Psoas muscle (tissue), 7 donors: ENCODE measurements at regions not wholly inside any gene's neighbourhood (a gene's known extent, or its start where the extent isn't known, plus 50 kb on each side); places are given as distances from the start of the nearest gene placed in this dataset.

Experiments used
- ATAC-seq, 4 donors: fragments of 200-7000 bp; cut with Tn5 transposase; one replicate each; pipeline ENCODE4 v1.9.1; 2020; ENCODE audit warnings: moderate library complexity in 3 of 4, mild to moderate bottlenecking in 2 of 4
- DNase-seq, 2 donors: peaks; one replicate each; pipeline ENCODE4 v3.0.0-alpha.2; 2020
- H3K27ac ChIP-seq: fragments of 200-600 bp; one replicate; pipeline ENCODE4 v1.8.0; 2022
- H3K27me3 ChIP-seq, 3 donors: fragments of 200-600 bp in 1 of 3; one replicate each; pipeline versions ENCODE4 v1.6.1 to v1.8.0; 2013 to 2022; ENCODE audit warnings: low read length in 2 of 3, mild to moderate bottlenecking in 2 of 3, moderate library complexity in 1 of 3; ENCODE audit not compliant: insufficient read depth in 3 of 3
- H3K36me3 ChIP-seq, 2 donors: fragments of 200-600 bp in 1 of 2; one replicate each; pipeline versions ENCODE4 v1.6.1 to v1.8.0; 2013 to 2022; ENCODE audit warnings: low read depth in 1 of 2, mild to moderate bottlenecking in 1 of 2, moderate library complexity in 1 of 2; ENCODE audit not compliant: insufficient read depth in 1 of 2
- H3K4me1 ChIP-seq: fragments of 200-600 bp; one replicate; pipeline ENCODE4 v1.8.0; 2022
- H3K4me3 ChIP-seq: fragments of 200-600 bp; one replicate; pipeline ENCODE4 v1.8.0; 2022; ENCODE audit warnings: mild to moderate bottlenecking
- H3K9me3 ChIP-seq: fragments of 200-600 bp; one replicate; pipeline ENCODE4 v1.8.0; 2022
- WGBS, 3 donors: extraction: QIAGEN DNeasy Blood & Tissue Kit; methylation state at CpG; one replicate each; pipeline versions ENCODE4 v1.1.6 to v1.1.7; 2013; 5-methylcytosine and 5-hydroxymethylcytosine counted together
- intact Hi-C, 2 donors: fragments of 100-400 bp; cut with DNase I; formaldehyde crosslinking; loops; one replicate each; pipeline versions ENCODE4 v1.11.0 to v1.14.2; 2022
- TF ChIP-seq, protein P1 (sequence below): fragments of 200-600 bp; IDR thresholded peaks from one replicate; pipeline ENCODE4 v1.8.0; 2022; ENCODE audit warnings: antibody characterized with exemption
- donor health status: healthy with polysubstance abuse.
- donor health status: DM: no; HTN: no; CAD: no; lungs with moderate emphysema.
- donor health status: Bipolar disorder and iron deficiency.
- donor health status: healthy.
- donor health status: DM: yes; HTN: yes; CAD: no.
- donor health status: DM: no; HTN: no; CAD: no.
- donor health status: DM: yes; HTN: yes; CAD: no.

DNA sequence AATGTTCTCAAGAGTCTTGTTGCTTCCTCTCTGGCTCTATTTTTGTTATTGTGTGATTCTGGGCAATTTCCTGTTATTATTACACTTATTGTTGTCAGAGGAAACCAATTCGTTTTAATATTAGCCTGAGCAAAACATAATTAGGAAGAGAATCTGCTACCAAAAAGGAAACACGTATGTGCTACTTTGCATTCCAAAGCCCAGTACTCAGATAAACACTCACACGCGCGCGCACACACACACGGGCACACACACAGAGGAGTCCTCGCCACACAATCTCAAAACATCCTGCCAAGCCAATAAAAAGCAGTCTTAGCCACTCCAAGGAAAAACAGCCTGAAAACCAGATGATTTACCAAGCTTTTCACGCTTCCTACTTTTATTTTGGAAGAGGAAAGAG, 400.7 kb downstream of the NUAK1 start:
- ATAC-seq (peak in 1 of 4 donors; percentile 26), DNase-seq (peak in 1 of 2 donors; percentile 29)
- 73 to 82% (median 79%) methylated on average over 9 of the region's 9 CpGs for WGBS, 3 donors
- intact Hi-C loops: no loop called here
- H3K4me1 ChIP-seq: peaks cover 26% of the 10 kb centered on the region
- TF ChIP-seq, protein P1, sequence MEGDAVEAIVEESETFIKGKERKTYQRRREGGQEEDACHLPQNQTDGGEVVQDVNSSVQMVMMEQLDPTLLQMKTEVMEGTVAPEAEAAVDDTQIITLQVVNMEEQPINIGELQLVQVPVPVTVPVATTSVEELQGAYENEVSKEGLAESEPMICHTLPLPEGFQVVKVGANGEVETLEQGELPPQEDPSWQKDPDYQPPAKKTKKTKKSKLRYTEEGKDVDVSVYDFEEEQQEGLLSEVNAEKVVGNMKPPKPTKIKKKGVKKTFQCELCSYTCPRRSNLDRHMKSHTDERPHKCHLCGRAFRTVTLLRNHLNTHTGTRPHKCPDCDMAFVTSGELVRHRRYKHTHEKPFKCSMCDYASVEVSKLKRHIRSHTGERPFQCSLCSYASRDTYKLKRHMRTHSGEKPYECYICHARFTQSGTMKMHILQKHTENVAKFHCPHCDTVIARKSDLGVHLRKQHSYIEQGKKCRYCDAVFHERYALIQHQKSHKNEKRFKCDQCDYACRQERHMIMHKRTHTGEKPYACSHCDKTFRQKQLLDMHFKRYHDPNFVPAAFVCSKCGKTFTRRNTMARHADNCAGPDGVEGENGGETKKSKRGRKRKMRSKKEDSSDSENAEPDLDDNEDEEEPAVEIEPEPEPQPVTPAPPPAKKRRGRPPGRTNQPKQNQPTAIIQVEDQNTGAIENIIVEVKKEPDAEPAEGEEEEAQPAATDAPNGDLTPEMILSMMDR: no peak
- peak overlapping the region; percentile 46 for H3K27ac ChIP-seq
- H3K4me3 ChIP-seq: no peak overlapping the region
- no peaks in the 10 kb centered on the region for H3K27me3 ChIP-seq
- no peaks in the 10 kb centered on the region for H3K9me3 ChIP-seq
- no peaks in the 10 kb centered on the region for H3K36me3 ChIP-seq

DNA sequence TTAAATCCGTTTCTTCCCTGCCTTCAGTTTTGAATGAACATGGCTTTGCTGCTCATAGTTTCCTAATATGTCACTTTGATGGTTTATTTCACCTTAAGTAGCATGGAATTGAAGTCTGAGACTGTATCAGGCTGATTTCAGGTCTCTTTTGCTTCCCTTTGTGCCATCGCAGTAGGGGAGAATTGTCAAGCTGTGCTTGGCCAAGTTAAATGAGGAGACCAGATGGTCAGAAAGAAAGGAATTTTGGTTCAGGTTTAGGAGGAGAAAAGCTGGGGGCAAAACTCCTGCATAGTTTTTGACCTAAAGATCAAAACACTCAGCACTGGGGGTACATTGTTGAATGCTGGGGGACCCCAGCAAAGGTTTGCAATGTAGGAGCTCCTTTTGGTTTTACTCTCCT, 398.4 kb downstream of the NUAK1 start:
- H3K9me3 ChIP-seq: no peaks in the 10 kb centered on the region
- DNase-seq: no peak
- no peak overlapping the region for H3K4me3 ChIP-seq
- H3K4me1 ChIP-seq: peaks cover 26% of the 10 kb centered on the region
- 60 to 65% (median 64%) methylated on average over 2 of the region's 2 CpGs for WGBS, 3 donors
- no peak for ATAC-seq
- intact Hi-C loops: no loop called here
- no peak overlapping the region for H3K27ac ChIP-seq
- no peaks in the 10 kb centered on the region for H3K27me3 ChIP-seq
- TF ChIP-seq, protein P1: no peak
- no peaks in the 10 kb centered on the region for H3K36me3 ChIP-seq

DNA sequence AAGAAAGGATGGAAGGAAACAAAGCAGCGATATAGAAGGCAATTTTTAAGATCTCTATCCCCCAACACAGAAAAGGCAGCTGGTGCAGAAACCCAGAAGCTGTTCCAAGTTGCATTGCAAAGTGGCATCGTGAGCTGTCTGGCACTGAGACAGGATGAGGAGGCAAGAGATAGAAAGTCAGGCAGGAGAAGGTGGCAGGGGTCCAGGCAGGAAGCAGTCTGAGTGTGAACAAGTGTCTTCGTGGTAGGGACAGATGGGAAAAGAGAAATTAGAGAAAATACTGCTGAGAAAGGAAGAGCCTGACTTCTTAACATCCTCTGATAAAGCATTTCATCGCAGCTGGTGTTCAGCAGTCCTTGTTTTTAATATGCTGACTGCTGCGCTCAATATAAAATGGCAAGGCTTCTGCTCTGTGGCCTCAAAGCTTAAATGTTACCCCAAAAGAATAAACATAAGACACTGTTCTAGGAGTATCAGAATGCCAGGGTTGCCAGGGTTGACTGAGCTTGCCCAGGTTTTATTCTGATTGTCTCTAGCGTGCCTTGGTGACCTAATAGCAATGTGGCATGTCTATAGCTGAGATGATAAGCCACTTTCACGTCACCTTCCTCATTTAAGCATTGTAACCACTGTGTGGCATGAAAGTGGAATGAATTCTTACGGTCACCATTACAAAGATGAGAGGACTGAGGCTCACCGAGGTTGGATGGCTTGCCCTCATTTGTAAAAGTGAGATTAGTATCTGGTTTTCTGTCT, 397.6 kb downstream of the NUAK1 start:
- intact Hi-C loops: no loop called here
- ATAC-seq (peak; percentile 64 to 86 (median 77)), DNase-seq (peak; percentile 55 to 79)
- TF ChIP-seq, protein P1: no peak
- peaks cover 26% of the 10 kb centered on the region for H3K4me1 ChIP-seq
- no peaks in the 10 kb centered on the region for H3K27me3 ChIP-seq
- H3K9me3 ChIP-seq: no peaks in the 10 kb centered on the region
- H3K36me3 ChIP-seq: no peaks in the 10 kb centered on the region
- H3K27ac ChIP-seq: peak overlapping the region; percentile 43
- H3K4me3 ChIP-seq: no peak overlapping the region
- WGBS, 3 donors: 26 to 34% (median 29%) methylated on average over 9 of the region's 9 CpGs

GRCh38 chr12:105741786-105742566, 396.8 kb downstream of the NUAK1 start:
- TF ChIP-seq, protein P1: no peak
- Histone ChIP-seq H3K36me3 (no peaks in the 10 kb centered on the region), H3K27ac (peak overlapping the region; percentile 43), H3K4me1 (peaks cover 26% of the 10 kb centered on the region), H3K27me3 (no peaks in the 10 kb centered on the region), H3K9me3 (no peaks in the 10 kb centered on the region), H3K4me3 (no peak overlapping the region)
- intact Hi-C loops: no loop called here
- DNase-seq (no peak), ATAC-seq (peak; percentile 53 to 63 (median 56))
- WGBS, 3 donors: 17 to 35% (median 26%) methylated on average over 9 of the region's 9 CpGs
